ENCODE measurements at regions not wholly inside any gene's neighbourhood (a gene's known extent, or its start where the extent isn't known, plus 50 kb on each side); places are given as distances from the start of the nearest gene placed in this dataset.

DNA sequence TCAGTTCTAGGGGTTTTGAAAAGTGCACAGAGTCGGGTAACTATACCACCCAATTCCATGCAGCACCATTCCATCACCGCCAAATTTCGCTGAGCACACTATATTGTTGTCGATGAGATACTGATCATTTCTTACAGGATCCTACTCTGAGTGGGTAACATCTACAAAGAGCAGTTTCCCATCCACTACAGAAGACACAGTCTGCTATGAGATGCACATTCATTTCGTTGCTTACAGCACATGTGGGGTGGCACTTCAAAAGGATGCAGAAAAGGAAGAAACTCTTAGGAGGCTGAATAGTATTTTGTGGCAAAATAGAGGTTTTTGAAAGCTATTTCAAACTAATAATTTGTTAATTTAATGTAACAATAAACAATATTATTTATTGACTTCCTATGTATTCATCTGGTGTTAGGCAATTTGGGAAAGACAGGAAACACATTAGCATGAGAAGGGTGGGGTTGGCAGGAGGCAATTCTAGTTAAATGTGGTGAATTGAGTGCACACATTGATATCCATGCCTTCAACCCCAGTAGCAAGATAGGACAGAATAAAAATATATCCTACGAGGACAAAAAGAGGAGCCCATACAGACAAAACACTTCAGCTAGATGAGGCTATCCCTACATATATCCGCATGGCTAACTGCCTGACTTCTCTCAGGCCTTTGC is 186.8 kb upstream of the PARP11 start:
- no peak for DNase-seq (ENCODE audit: low read depth, low spot score)
- intact Hi-C loops (cut with micrococcal nuclease; ENCODE audit: unreplicated experiment) (no loop called here), in situ Hi-C loops (cut with MboI) (no loop called here)
- Histone ChIP-seq H3K4me2 (ENCODE audit: control insufficient read depth, insufficient read depth) (no peak overlapping the region), H3K9ac (ENCODE audit: control insufficient read depth, insufficient read depth, low read length) (no peak overlapping the region), H3K79me2 (ENCODE audit: control insufficient read depth, insufficient read depth, low read length) (no peaks in the 10 kb centered on the region), H4K20me1 (ENCODE audit: control insufficient read depth, insufficient read depth) (no peaks in the 10 kb centered on the region), H3K27me3 (replicated peaks in 1 of 2; ENCODE audit: control insufficient read depth in 2 of 2, insufficient read depth in 2 of 2, low read length in 1 of 2) (no peaks in the 10 kb centered on the region), H3K9me3 (replicated peaks; ENCODE audit: control insufficient read depth, insufficient read depth, low read length) (no peaks in the 10 kb centered on the region), H3K4me1 (ENCODE audit: control insufficient read depth, insufficient read depth, low read length) (no peaks in the 10 kb centered on the region), H3K36me3 (ENCODE audit: control insufficient read depth in 2 of 2, insufficient read depth in 2 of 2, low read length in 1 of 2) (no peaks in the 10 kb centered on the region), H3K4me3 (no peak overlapping the region), H2AFZ (ENCODE audit: control insufficient read depth, low read depth, low read length) (no peak overlapping the region), H3K27ac (ENCODE audit: control insufficient read depth, insufficient read depth) (no peak overlapping the region)
- CTCF ChIA-PET: no interaction called here
- no peak for FAIRE-seq
- no peak for TF ChIP-seq IRF5 (IDR thresholded peaks at IDR 0.05; ENCODE audit: borderline replicate concordance)
- RAD21 ChIA-PET (ENCODE audit: unreplicated experiment): no interaction called here
- no peak for ATAC-seq
- no TSS peak for BruUV-seq (replicated peaks)
- WGBS (ENCODE audit: insufficient coverage, insufficient replicate concordance, low lambda C conversion rate, missing lambda C conversion rate): 41% methylated on average over 7 of the region's 7 CpGs
- SMC1A ChIA-PET (ENCODE audit: uncharacterized antibody, unreplicated experiment): no interaction called here
- POLR2A ChIA-PET: no interaction called here

DNA sequence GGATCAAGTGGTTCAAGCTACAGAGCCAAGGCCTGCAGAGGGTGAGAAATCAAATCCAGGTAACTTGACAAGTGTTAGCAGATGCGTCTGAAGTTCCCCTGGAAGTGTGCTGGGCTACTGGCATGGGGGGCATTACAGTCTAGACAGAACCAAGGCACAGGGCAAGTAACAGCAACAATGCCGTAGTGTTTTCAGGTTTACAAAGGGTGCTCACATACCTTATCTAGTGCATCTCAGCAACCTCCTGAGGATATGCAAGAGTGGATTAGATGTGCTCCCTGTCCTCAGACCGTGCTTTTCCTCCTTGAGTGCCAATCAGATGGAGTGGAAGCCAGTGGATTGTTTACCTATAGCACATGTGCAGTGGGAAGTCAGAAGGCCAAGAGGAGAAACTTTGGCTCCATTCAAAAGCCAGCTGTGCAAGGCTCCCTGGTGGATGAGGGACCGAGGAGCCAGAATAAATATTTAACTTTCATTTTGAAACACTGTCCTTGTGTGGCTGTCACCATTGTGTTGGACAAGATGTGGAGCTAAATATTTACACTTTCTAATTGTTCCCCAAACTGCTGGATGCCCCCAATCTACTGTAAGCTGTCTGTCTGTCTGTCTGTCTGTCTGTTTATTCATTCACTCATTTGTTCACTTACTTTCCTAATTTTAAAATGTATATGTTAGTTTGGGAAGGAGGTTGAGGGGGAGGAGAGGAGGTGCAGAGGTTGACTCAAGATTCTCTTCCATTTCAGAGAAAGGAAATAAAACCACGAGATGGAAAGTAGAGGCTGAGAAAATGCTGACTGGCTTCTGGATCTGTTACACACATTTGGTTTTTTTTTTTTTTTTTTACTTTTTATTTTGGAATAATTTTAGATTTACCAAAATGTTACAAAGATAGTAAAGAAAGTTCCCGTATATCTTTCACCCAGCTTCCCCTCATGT is 184.0 kb upstream of the PARP11 start:
- CTCF ChIA-PET: interaction anchor here (0.6 kb wide), 1 partner anchor 39 kb away, joined by 3 read pairs; no protein-coding TSS in a partner anchor
- H3K79me2 ChIP-seq (ENCODE audit: control insufficient read depth, insufficient read depth, low read length): no peaks in the 10 kb centered on the region
- ATAC-seq: no peak
- H3K4me1 ChIP-seq (ENCODE audit: control insufficient read depth, insufficient read depth, low read length): no peaks in the 10 kb centered on the region
- in situ Hi-C loops (cut with MboI) (no loop called here), intact Hi-C loops (cut with micrococcal nuclease; ENCODE audit: unreplicated experiment) (no loop called here)
- SMC1A ChIA-PET (ENCODE audit: uncharacterized antibody, unreplicated experiment): interaction anchor here (0.8 kb wide), 1 partner anchor 10 kb away, joined by 4 read pairs; no protein-coding TSS in a partner anchor
- H3K36me3 ChIP-seq (ENCODE audit: control insufficient read depth in 2 of 2, insufficient read depth in 2 of 2, low read length in 1 of 2): no peaks in the 10 kb centered on the region
- RAD21 ChIA-PET (ENCODE audit: unreplicated experiment): no interaction called here
- H3K4me2 ChIP-seq (ENCODE audit: control insufficient read depth, insufficient read depth): no peak overlapping the region
- FAIRE-seq: no peak
- no peak overlapping the region for H2AFZ ChIP-seq (ENCODE audit: control insufficient read depth, low read depth, low read length)
- no peak overlapping the region for H3K4me3 ChIP-seq
- H3K9ac ChIP-seq (ENCODE audit: control insufficient read depth, insufficient read depth, low read length): no peak overlapping the region
- no peaks in the 10 kb centered on the region; a peak in 1 of 4 replicates for H3K27me3 ChIP-seq (replicated peaks in 1 of 2; ENCODE audit: control insufficient read depth in 2 of 2, insufficient read depth in 2 of 2, low read length in 1 of 2)
- POLR2A ChIA-PET: no interaction called here
- whole genome bisulfite sequencing (ENCODE audit: insufficient coverage, insufficient replicate concordance, low lambda C conversion rate, missing lambda C conversion rate): 30% methylated on average over 6 of the region's 6 CpGs
- H3K9me3 ChIP-seq (replicated peaks; ENCODE audit: control insufficient read depth, insufficient read depth, low read length): no peaks in the 10 kb centered on the region
- H4K20me1 ChIP-seq (ENCODE audit: control insufficient read depth, insufficient read depth): no peaks in the 10 kb centered on the region
- no TSS peak for BruUV-seq (replicated peaks)
- no peak for DNase-seq (ENCODE audit: low read depth, low spot score)
- H3K27ac ChIP-seq (ENCODE audit: control insufficient read depth, insufficient read depth): no peak overlapping the region
- TF ChIP-seq NBN (IDR thresholded peaks at IDR 0.05) (no peak), STAT3 (IDR thresholded peaks at IDR 0.05; ENCODE audit: low read depth, low read length) (no peak), SMC3 (IDR thresholded peaks at IDR 0.05; ENCODE audit: borderline replicate concordance, low read length) (no peak), ZNF622 (IDR thresholded peaks at IDR 0.05) (no peak), SREBF1 (IDR thresholded peaks at IDR 0.05; ENCODE audit: low read length) (no peak), PAX5 (IDR thresholded peaks at IDR 0.05; ENCODE audit: borderline replicate concordance, low read depth, low read length) (no peak), NKRF (conservative IDR thresholded peaks at IDR 0.05) (no peak), SIN3A (IDR thresholded peaks at IDR 0.05; ENCODE audit: low read depth, low read length) (no peak), BACH1 (IDR thresholded peaks at IDR 0.05; ENCODE audit: borderline replicate concordance) (no peak), TCF12 (IDR thresholded peaks at IDR 0.05; ENCODE audit: low read depth, low read length) (no peak), CHD1 (IDR thresholded peaks at IDR 0.05; ENCODE audit: low read depth, low read length) (no peak)
- TF ChIP-seq, protein P1, sequence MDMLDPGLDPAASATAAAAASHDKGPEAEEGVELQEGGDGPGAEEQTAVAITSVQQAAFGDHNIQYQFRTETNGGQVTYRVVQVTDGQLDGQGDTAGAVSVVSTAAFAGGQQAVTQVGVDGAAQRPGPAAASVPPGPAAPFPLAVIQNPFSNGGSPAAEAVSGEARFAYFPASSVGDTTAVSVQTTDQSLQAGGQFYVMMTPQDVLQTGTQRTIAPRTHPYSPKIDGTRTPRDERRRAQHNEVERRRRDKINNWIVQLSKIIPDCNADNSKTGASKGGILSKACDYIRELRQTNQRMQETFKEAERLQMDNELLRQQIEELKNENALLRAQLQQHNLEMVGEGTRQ (IDR thresholded peaks at IDR 0.05; ENCODE audit: borderline replicate concordance, low read depth, low read length): no peak
